Osteoblast (primary cell): ENCODE measurements at regions not wholly inside any gene's neighbourhood (a gene's known extent, or its start where the extent isn't known, plus 50 kb on each side); places are given as distances from the start of the nearest gene placed in this dataset.
A peak's percentile ranks its signal among the peaks of the same experiment; 100 is the strongest.

Experiments
- DNase-seq: peaks from one replicate; pipeline ENCODE4 v3.0.0; 2011; ENCODE audit warnings: low spot score, mixed read lengths; ENCODE audit not compliant: insufficient read length; ENCODE audit errors: missing footprints
- H2AFZ ChIP-seq: 2 replicates; pipeline ENCODE4 v1.6.0; 2011; ENCODE audit warnings: mild to moderate bottlenecking, low read length
- H3K27ac ChIP-seq: 2 replicates; pipeline ENCODE4 v1.5.1; 2011; ENCODE audit warnings: mild to moderate bottlenecking, low read depth, low read length, moderate library complexity
- H3K27me3 ChIP-seq: 2 replicates; pipeline ENCODE4 v1.6.0; 2012; ENCODE audit warnings: mild to moderate bottlenecking, control low read depth, inconsistent platforms, low read length, moderate library complexity; ENCODE audit not compliant: insufficient read depth
- H3K36me3 ChIP-seq: 2 replicates; pipeline ENCODE4 v1.5.1; 2011; ENCODE audit warnings: mild to moderate bottlenecking, low read length, control low read depth, moderate library complexity; ENCODE audit not compliant: insufficient read depth
- H3K4me1 ChIP-seq: 2 replicates; pipeline ENCODE4 v1.5.1; 2011; ENCODE audit warnings: mild to moderate bottlenecking, low read length, control low read depth, moderate library complexity; ENCODE audit not compliant: insufficient read depth
- H3K4me2 ChIP-seq: 2 replicates; pipeline ENCODE4 v1.6.0; 2011; ENCODE audit warnings: mild to moderate bottlenecking, low read length; ENCODE audit not compliant: insufficient read depth
- H3K4me3 ChIP-seq: fragments of 200-600 bp; sonication (generic); 3 replicates; pipeline ENCODE4 v1.5.1; 2012; ENCODE audit warnings: mild to moderate bottlenecking, low read length, inconsistent platforms; ENCODE audit not compliant: insufficient read depth
- H3K79me2 ChIP-seq: 2 replicates; pipeline ENCODE4 v1.6.0; 2012; ENCODE audit warnings: mild to moderate bottlenecking, low read length, control low read depth, inconsistent platforms; ENCODE audit not compliant: insufficient read depth
- H3K9me3 ChIP-seq: 2 replicates; pipeline ENCODE4 v1.5.1; 2011; ENCODE audit warnings: low read depth, low read length, control low read depth
- H4K20me1 ChIP-seq: 2 replicates; pipeline ENCODE4 v1.6.0; 2012; ENCODE audit warnings: mild to moderate bottlenecking, low read length, control low read depth; ENCODE audit not compliant: insufficient read depth
- TF ChIP-seq, protein P1 (sequence below): IDR thresholded peaks from 2 replicates; pipeline ENCODE4 v1.5.1; 2011; ENCODE audit warnings: mild to moderate bottlenecking, low read depth, low read length, moderate library complexity; ENCODE audit errors: extremely low read depth

DNA sequence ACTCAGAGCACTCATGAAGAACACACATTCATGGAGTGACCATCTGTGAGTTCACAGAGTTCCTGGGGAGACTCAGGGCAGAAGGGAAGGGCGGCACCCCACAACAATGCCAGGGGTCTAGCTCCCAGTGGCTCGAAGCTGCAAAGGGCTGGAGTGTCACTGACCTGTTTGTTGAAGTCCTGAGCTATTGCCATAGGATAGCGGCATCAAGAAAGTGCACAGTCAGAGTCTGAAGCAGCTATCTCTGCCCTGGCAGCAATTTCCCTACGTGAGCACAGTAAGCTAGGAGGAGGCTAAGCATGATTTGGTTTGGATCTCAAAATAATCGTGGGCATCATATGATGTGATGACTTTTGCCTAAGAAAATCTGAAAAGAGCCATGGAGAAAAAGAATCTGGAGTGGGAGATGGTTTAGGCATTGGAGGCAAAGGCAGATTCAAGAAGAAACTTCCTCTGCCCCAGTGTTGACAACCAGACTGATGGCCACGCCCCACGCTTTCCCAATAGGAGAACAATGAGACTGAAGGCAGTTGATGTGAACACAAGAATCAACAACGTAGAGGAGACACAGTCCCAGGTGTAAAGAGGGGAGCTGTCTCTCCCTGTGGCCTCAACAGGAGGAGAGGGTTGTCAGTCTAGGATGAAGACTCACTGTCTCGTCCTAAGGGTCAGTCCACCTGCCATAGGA lies 100.0 kb upstream of the SLC25A33 start:
- H3K36me3 ChIP-seq, result no peaks in the 10 kb centered on the region
- H3K79me2 ChIP-seq, result no peaks in the 10 kb centered on the region
- H4K20me1 ChIP-seq, result no peaks in the 10 kb centered on the region
- H2AFZ ChIP-seq, result peak overlapping the region; percentile 49
- H3K9me3 ChIP-seq, result no peaks in the 10 kb centered on the region
- H3K4me3 ChIP-seq, result peak overlapping the region; percentile 34
- peak overlapping the region; percentile 68 for H3K4me2 ChIP-seq
- TF ChIP-seq, protein P1, sequence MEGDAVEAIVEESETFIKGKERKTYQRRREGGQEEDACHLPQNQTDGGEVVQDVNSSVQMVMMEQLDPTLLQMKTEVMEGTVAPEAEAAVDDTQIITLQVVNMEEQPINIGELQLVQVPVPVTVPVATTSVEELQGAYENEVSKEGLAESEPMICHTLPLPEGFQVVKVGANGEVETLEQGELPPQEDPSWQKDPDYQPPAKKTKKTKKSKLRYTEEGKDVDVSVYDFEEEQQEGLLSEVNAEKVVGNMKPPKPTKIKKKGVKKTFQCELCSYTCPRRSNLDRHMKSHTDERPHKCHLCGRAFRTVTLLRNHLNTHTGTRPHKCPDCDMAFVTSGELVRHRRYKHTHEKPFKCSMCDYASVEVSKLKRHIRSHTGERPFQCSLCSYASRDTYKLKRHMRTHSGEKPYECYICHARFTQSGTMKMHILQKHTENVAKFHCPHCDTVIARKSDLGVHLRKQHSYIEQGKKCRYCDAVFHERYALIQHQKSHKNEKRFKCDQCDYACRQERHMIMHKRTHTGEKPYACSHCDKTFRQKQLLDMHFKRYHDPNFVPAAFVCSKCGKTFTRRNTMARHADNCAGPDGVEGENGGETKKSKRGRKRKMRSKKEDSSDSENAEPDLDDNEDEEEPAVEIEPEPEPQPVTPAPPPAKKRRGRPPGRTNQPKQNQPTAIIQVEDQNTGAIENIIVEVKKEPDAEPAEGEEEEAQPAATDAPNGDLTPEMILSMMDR, result no peak
- no peaks in the 10 kb centered on the region for H3K27me3 ChIP-seq
- peaks cover 21% of the 10 kb centered on the region for H3K4me1 ChIP-seq
- peak; percentile 32 for DNase-seq
- H3K27ac ChIP-seq, result peak overlapping the region; percentile 60

- H3K9me3 ChIP-seq, result no peaks in the 10 kb centered on the region
- DNase-seq, result no peak
- no peaks in the 10 kb centered on the region for H3K36me3 ChIP-seq
- H3K27ac ChIP-seq, result no peak overlapping the region
- H2AFZ ChIP-seq, result no peak overlapping the region
- H3K27me3 ChIP-seq, result no peaks in the 10 kb centered on the region
- no peak overlapping the region for H3K4me2 ChIP-seq
- H3K79me2 ChIP-seq, result no peaks in the 10 kb centered on the region
- no peaks in the 10 kb centered on the region for H4K20me1 ChIP-seq
- peaks cover 21% of the 10 kb centered on the region for H3K4me1 ChIP-seq
- TF ChIP-seq, protein P1, result no peak
- H3K4me3 ChIP-seq, result no peak overlapping the region
These were observed 99.0 kb upstream of the SLC25A33 start for GRCh38 chr1:9440261-9440660.

DNA sequence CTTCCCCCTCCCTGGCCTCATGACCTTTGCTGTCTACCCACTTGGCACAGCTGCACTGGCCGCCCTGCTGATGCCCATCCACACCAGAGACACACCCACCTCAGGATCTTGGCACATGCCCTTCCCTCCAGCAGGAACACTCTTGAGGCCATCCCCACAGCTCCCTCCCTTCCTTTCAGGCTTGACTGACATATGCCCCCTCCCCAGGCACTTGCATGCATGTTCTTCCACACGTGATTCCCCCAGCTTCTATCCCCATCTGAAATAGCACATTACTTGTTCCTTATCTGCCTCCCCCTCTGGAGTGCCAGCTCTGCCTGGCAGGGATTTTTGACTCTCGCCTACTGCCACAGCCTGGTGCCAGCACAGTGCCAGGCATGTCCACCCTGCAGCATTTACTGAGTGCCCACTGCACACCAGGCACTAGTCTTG lies 98.5 kb upstream of the SLC25A33 start:
- H3K4me1 ChIP-seq, result peaks cover 21% of the 10 kb centered on the region
- TF ChIP-seq, protein P1, result no peak
- H3K36me3 ChIP-seq, result no peaks in the 10 kb centered on the region
- no peaks in the 10 kb centered on the region for H3K27me3 ChIP-seq
- H4K20me1 ChIP-seq, result no peaks in the 10 kb centered on the region
- no peak for DNase-seq
- H3K9me3 ChIP-seq, result no peaks in the 10 kb centered on the region
- no peak overlapping the region for H3K4me3 ChIP-seq
- H3K4me2 ChIP-seq, result no peak overlapping the region
- H3K27ac ChIP-seq, result no peak overlapping the region
- no peak overlapping the region for H2AFZ ChIP-seq
- H3K79me2 ChIP-seq, result no peaks in the 10 kb centered on the region

DNA sequence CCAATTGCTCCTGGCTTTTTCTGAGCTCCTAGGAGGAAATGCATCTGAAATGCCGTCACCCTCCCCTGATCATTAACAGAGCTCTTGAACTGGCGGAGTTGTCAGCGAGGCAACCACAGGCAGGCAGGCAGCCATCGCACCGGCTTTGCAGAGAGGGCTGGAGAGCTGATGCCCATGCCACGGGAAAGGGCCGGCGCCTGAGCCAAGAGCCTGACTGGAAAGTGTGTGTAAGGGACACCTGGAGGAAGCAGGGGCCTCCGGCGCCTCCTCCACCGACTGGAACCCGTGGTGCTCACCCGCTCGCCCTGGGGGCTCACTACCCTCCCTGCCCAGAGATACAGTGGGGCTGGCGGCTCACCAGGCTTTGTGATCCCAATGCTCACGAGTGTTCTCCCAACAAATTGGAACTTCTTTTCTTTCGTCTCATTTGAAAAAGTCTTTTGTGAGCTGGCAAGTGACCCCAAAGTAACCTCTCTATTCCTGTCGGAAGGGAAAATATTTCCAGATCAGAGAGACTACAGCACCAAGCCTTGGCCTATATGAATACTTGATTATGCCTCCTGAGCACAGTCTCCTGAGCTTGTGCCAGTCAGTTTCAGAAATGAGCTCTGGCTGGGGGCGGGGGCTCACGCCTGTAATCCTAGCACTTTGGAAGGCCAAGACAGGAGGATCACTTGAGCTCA lies 97.7 kb upstream of the SLC25A33 start:
- DNase-seq, result no peak
- Histone ChIP-seq H3K4me2 (no peak overlapping the region), H4K20me1 (no peaks in the 10 kb centered on the region), H3K4me1 (peaks cover 21% of the 10 kb centered on the region), H2AFZ (peak overlapping the region; percentile 21), H3K27ac (no peak overlapping the region), H3K4me3 (no peak overlapping the region), H3K27me3 (no peaks in the 10 kb centered on the region), H3K79me2 (no peaks in the 10 kb centered on the region), H3K9me3 (no peaks in the 10 kb centered on the region), H3K36me3 (no peaks in the 10 kb centered on the region)
- TF ChIP-seq, protein P1, result no peak
